Lower lobe of right lung (tissue), 2 donors: ENCODE measurements at regions not wholly inside any gene's neighbourhood (a gene's known extent, or its start where the extent isn't known, plus 50 kb on each side); places are given as distances from the start of the nearest gene placed in this dataset.

Experiments
- ATAC-seq, 2 donors: fragments of 200-7000 bp; cut with Tn5 transposase; one replicate each; pipeline ENCODE4 v1.9.1; 2020 to 2022; ENCODE audit warnings: mild to moderate bottlenecking in 2 of 2, moderate library complexity in 2 of 2
- DNase-seq: peaks from one replicate; pipeline ENCODE4 v3.0.0-alpha.2; 2020
- H3K27ac ChIP-seq: fragments of 200-600 bp; one replicate; pipeline ENCODE4 v1.8.0; 2022
- H3K27me3 ChIP-seq: fragments of 200-600 bp; one replicate; pipeline ENCODE4 v1.8.0; 2022; ENCODE audit warnings: low read depth
- H3K36me3 ChIP-seq: fragments of 200-600 bp; one replicate; pipeline ENCODE4 v1.8.0; 2022; ENCODE audit warnings: mild to moderate bottlenecking
- H3K4me1 ChIP-seq: fragments of 200-600 bp; one replicate; pipeline ENCODE4 v1.8.0; 2022
- H3K4me3 ChIP-seq: fragments of 200-600 bp; one replicate; pipeline ENCODE4 v1.8.0; 2022; ENCODE audit warnings: mild to moderate bottlenecking
- H3K9me3 ChIP-seq: fragments of 200-600 bp; one replicate; pipeline ENCODE4 v1.8.0; 2022
- intact Hi-C: fragments of 100-400 bp; cut with DNase I; formaldehyde crosslinking; loops from one replicate; pipeline ENCODE4 v1.11.0; 2022
- TF ChIP-seq, protein P1 (sequence below): fragments of 200-600 bp; IDR thresholded peaks from one replicate; pipeline ENCODE4 v1.8.0; 2022; ENCODE audit warnings: antibody characterized with exemption, mild to moderate bottlenecking
- donor health status: DM: no; HTN: yes; CAD: no; lungs with severe emphysema.

DNA sequence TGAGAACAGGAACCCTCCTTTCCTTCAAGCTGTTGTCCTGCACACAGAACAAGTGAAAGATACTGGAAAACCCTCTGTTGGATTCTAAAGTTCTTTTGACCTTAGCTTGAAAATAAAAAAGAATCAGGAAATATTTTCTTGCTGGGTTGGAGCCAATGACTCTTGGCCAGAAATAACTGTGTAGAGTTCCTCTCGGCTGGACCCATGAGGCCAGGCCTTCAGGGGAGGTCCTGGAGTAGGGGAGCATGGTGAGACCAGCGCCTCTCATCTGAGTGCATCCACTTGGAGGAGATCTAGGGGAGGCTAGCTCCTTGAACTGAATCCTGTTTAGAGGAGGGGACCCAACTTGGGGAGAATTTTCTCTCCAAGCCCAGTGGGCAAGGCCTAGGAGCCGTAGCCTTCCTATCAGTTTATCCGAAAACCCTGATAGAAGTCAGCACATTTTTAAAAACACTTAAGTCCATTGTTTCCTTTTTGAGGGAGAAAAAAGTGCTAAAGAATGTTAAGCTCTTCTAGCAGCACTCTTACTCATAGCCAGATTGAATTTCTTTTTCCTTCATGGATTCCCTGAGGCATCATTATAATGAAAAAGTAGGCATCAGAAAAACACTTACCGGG is 635.7 kb upstream of the ANKRD30A start:
- DNase-seq (no peak), ATAC-seq (no peak)
- TF ChIP-seq, protein P1, sequence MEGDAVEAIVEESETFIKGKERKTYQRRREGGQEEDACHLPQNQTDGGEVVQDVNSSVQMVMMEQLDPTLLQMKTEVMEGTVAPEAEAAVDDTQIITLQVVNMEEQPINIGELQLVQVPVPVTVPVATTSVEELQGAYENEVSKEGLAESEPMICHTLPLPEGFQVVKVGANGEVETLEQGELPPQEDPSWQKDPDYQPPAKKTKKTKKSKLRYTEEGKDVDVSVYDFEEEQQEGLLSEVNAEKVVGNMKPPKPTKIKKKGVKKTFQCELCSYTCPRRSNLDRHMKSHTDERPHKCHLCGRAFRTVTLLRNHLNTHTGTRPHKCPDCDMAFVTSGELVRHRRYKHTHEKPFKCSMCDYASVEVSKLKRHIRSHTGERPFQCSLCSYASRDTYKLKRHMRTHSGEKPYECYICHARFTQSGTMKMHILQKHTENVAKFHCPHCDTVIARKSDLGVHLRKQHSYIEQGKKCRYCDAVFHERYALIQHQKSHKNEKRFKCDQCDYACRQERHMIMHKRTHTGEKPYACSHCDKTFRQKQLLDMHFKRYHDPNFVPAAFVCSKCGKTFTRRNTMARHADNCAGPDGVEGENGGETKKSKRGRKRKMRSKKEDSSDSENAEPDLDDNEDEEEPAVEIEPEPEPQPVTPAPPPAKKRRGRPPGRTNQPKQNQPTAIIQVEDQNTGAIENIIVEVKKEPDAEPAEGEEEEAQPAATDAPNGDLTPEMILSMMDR: no peak
- intact Hi-C loops: no loop called here
- Histone ChIP-seq H3K36me3 (no peaks in the 10 kb centered on the region), H3K4me3 (no peak overlapping the region), H3K27ac (no peak overlapping the region), H3K4me1 (peaks cover 10% of the 10 kb centered on the region), H3K9me3 (no peaks in the 10 kb centered on the region), H3K27me3 (no peaks in the 10 kb centered on the region)

DNA sequence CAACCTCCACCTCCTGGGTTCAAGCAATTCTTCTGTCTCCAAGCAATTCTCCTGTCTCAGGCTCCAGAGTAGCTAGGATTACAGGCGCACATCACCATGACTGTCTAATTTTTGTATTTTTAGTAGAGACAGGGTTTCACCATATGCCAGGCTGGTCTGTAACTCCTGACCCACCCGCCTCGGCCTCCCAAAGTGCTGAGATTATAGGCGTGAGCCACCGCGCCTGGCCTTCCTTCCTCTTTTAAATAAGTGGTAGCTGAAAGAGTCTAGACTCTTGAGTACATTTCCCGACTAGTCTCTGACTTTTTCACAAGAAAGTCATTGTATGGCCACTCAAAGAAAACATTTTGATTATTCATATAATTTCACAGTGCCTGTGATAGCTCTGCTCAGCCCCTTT is 636.2 kb upstream of the ANKRD30A start:
- TF ChIP-seq, protein P1: no peak
- Histone ChIP-seq H3K4me1 (peaks cover 10% of the 10 kb centered on the region), H3K9me3 (no peaks in the 10 kb centered on the region), H3K36me3 (no peaks in the 10 kb centered on the region), H3K4me3 (no peak overlapping the region), H3K27me3 (no peaks in the 10 kb centered on the region), H3K27ac (no peak overlapping the region)
- DNase-seq (no peak), ATAC-seq (no peak)
- intact Hi-C loops: no loop called here

DNA sequence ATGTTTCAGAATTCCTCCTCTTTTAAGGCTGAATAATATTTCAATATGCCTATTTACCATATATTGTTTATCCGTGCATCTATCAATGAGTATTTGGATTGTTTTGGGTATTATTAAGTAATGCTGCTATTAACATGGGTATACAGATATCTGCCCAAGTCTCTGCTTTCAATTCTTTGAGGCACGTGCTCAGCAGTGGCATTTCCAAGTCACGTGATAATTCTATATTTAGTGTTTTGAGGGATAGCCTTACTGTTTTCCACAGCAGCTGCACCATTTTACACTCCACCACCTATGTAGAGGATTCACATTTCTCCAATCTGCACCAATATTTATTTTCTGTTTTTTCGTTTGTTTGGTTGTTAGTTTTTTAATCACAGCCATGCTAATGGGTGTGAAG is 636.8 kb upstream of the ANKRD30A start:
- Histone ChIP-seq H3K4me3 (no peak overlapping the region), H3K27me3 (no peaks in the 10 kb centered on the region), H3K36me3 (no peaks in the 10 kb centered on the region), H3K9me3 (no peaks in the 10 kb centered on the region), H3K27ac (no peak overlapping the region), H3K4me1 (peaks cover 10% of the 10 kb centered on the region)
- no peak for ATAC-seq
- intact Hi-C loops: no loop called here
- TF ChIP-seq, protein P1: no peak
- DNase-seq: no peak

DNA sequence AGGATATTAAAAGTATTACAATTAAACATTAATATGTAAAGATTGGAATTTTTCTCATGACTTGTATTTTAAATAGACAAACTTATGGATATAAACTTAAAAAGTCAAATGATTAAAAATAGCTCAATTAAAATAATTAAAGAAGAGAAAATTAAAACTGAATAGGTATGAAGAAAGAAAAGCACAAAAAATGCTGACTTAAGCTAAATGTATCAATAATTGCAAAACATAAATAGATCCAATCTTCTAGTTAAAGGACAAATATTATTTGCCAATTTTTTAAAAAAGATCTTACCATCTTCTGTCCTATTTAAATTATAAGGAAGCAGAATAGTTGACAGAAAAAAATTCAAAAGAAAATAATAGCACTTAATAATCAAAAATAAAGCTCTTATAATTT is 646.3 kb upstream of the ANKRD30A start:
- peaks cover 5% of the 10 kb centered on the region for H3K9me3 ChIP-seq
- no peaks in the 10 kb centered on the region for H3K27me3 ChIP-seq
- H3K4me1 ChIP-seq: no peaks in the 10 kb centered on the region
- TF ChIP-seq, protein P1: no peak
- ATAC-seq (no peak), DNase-seq (no peak)
- no peak overlapping the region for H3K4me3 ChIP-seq
- no peak overlapping the region for H3K27ac ChIP-seq
- intact Hi-C loops: no loop called here
- H3K36me3 ChIP-seq: no peaks in the 10 kb centered on the region

DNA sequence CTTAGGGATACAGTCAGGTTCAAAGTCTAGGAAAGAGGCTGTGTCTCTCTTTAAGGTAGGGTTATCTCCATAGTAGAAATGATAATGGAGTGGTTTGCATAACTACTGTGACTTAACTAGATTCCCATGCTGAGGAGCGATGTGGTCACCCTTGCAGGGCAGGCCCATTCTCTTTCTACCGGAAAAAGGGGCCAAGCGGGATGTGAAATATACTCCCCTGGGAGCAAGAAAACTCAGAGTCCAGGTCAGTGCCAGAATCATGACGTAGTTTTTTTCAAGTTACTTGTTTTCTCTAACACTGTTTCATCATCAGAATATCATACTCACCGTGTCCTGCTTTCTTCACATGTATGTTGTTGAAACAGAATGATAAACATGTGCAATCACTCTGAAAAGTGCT is 649.0 kb upstream of the ANKRD30A start:
- intact Hi-C loops: no loop called here
- no peak for ATAC-seq
- DNase-seq: no peak

More for the DNA sequence above, 649.0 kb upstream of the ANKRD30A start:
- Histone ChIP-seq H3K4me1 (no peaks in the 10 kb centered on the region), H3K9me3 (no peaks in the 10 kb centered on the region), H3K27ac (no peak overlapping the region), H3K4me3 (no peak overlapping the region), H3K27me3 (no peaks in the 10 kb centered on the region), H3K36me3 (no peaks in the 10 kb centered on the region)
- TF ChIP-seq, protein P1: no peak
